ENCODE measurements at regions not wholly inside any gene's neighbourhood (a gene's known extent, or its start where the extent isn't known, plus 50 kb on each side); places are given as distances from the start of the nearest gene placed in this dataset.

DNA sequence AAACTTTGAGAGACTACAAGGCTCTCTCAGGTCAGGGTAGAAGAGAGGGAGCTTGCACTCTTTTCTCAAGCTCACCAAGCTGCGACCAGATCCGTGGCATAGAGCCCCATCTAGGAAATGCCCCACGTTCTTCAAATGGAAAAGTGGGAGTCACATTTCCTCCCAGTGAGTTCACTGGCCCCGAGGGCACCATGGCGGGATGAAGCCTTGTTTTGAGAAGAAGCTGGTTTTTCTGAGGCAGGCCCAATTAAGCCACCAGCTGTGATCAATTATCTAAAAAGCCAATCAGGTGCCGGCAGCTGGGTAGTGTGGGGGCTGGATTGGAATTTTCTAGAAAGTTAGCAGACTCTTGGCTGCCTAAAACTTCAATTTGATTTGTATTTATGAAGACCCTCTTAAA is 101.4 kb downstream of the ZNF365 start:
- TF ChIP-seq, protein P1, sequence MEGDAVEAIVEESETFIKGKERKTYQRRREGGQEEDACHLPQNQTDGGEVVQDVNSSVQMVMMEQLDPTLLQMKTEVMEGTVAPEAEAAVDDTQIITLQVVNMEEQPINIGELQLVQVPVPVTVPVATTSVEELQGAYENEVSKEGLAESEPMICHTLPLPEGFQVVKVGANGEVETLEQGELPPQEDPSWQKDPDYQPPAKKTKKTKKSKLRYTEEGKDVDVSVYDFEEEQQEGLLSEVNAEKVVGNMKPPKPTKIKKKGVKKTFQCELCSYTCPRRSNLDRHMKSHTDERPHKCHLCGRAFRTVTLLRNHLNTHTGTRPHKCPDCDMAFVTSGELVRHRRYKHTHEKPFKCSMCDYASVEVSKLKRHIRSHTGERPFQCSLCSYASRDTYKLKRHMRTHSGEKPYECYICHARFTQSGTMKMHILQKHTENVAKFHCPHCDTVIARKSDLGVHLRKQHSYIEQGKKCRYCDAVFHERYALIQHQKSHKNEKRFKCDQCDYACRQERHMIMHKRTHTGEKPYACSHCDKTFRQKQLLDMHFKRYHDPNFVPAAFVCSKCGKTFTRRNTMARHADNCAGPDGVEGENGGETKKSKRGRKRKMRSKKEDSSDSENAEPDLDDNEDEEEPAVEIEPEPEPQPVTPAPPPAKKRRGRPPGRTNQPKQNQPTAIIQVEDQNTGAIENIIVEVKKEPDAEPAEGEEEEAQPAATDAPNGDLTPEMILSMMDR (IDR thresholded peaks at IDR 0.05), result no peak
- no peak for TF ChIP-seq POLR2A (IDR thresholded peaks at IDR 0.05)

Measured in tibial nerve (tissue), 3 donors.